Right cardiac atrium (tissue), 5 donors: ENCODE measurements at regions not wholly inside any gene's neighbourhood (a gene's known extent, or its start where the extent isn't known, plus 50 kb on each side); places are given as distances from the start of the nearest gene placed in this dataset.

ENCODE experiments used
- ATAC-seq, 2 donors: fragments of 200-7000 bp; cut with Tn5 transposase; one replicate each; pipeline versions ENCODE4 v1.8.0 to v1.9.1; 2020; ENCODE audit warnings: moderate library complexity in 2 of 2, mild to moderate bottlenecking in 1 of 2
- DNase-seq, 3 donors: peaks; one replicate each; pipeline ENCODE4 v3.0.0-alpha.2; 2020
- H3K27ac ChIP-seq: one replicate; pipeline ENCODE4 v1.5.1; 2013; ENCODE audit warnings: mild to moderate bottlenecking, low read length, control low read depth, moderate library complexity
- H3K27me3 ChIP-seq: one replicate; pipeline ENCODE4 v1.6.1; 2013; ENCODE audit not compliant: control insufficient read depth, insufficient read depth
- H3K4me1 ChIP-seq: one replicate; pipeline ENCODE4 v1.6.1; 2013; ENCODE audit warnings: low read length; ENCODE audit not compliant: control insufficient read depth, insufficient read depth
- H3K4me3 ChIP-seq: one replicate; pipeline ENCODE4 v1.5.1; 2013; ENCODE audit warnings: low read length, control low read depth
- H3K9me3 ChIP-seq: one replicate; pipeline ENCODE4 v1.6.1; 2013; ENCODE audit warnings: low read length; ENCODE audit not compliant: control insufficient read depth
- WGBS: extraction: QIAGEN DNeasy Blood & Tissue Kit; methylation state at CpG from one replicate; pipeline ENCODE4 v1.1.7; 2013; 5-methylcytosine and 5-hydroxymethylcytosine counted together
- intact Hi-C, 4 donors: fragments of 100-400 bp; cut with DNase I; formaldehyde crosslinking; loops; one replicate each; pipeline versions ENCODE4 v1.11.0 to v1.14.0; 2022 to 2023
- donor health status: healthy with polysubstance abuse.
- donor health status: DM: no; HTN: yes; CAD: no.
- donor health status: DM: no; HTN: no; CAD: no.
- donor health status: DM: no; HTN: yes; CAD: no; lungs with severe emphysema.
- donor health status: DM: yes; HTN: yes; CAD: no.

DNA sequence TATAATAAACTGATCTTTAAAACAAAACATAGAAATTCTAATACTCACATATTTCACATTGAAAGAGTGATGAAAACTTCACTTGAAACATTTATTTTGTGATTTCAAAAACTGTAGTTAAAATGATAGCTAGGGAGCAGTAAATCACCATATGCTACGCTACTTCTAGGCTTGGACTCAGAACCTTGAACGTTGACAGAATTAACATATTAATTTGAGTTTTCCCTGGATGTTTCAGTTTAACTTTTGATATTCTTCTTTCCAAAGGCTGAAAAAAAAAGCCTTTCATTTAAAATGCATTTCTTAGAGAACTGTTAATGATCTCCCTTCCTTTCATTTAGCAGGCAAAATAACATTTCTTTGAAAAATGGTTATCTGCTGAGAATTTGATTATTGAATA is 307.8 kb upstream of the SGCD start:
- intact Hi-C loops, result no loop called here
- 69% methylated on average over 2 of the region's 2 CpGs for WGBS
- no peak for ATAC-seq

DNA sequence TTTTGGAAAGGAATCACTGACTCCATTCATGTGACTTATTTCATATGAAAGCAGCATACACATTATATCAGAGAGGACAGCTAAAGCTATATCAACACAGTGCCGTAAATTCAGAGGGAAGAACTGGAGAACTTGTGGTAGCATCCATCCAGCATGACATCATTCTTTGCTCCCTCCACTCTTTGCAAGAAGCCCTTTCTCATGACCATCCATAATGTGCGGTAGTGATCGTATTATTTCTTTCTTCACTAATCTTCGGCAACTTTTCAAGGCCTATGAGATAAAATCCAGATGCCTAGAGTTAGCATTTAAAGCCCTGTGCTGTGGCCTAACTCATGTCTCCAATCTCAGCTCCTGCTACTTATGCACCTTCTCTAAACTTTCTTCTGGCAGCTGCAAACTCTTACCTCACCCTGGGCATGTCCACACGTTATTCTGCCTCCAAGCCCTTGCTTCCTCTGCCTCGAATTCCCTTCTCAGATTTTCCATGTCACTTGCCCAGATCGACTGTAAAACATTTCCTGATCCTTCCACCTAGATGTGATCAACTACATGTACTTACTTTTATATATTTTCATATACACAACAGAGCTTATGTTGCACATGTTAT is 307.3 kb upstream of the SGCD start:
- no peaks in the 10 kb centered on the region for H3K9me3 ChIP-seq
- no peak overlapping the region for H3K27ac ChIP-seq
- 49% methylated on average over 7 of the region's 7 CpGs for whole genome bisulfite sequencing
- ATAC-seq, result no peak
- no peaks in the 10 kb centered on the region for H3K27me3 ChIP-seq
- no peak for DNase-seq
- no peaks in the 10 kb centered on the region for H3K4me1 ChIP-seq
- intact Hi-C loops, result no loop called here
- no peak overlapping the region for H3K4me3 ChIP-seq

More for the DNA sequence above, 307.8 kb upstream of the SGCD start:
- Histone ChIP-seq H3K27ac (no peak overlapping the region), H3K27me3 (no peaks in the 10 kb centered on the region), H3K9me3 (no peaks in the 10 kb centered on the region), H3K4me1 (no peaks in the 10 kb centered on the region), H3K4me3 (no peak overlapping the region)
- DNase-seq, result no peak

- ATAC-seq, result no peak
- intact Hi-C loops, result no loop called here
- WGBS, result 65% methylated on average over 3 of the region's 3 CpGs
Measured at GRCh38 chr5:156020647-156021046, 306.3 kb upstream of the SGCD start.

GRCh38 chr5:156021866-156022265 is 305.1 kb upstream of the SGCD start:
- intact Hi-C loops, result no loop called here
- DNase-seq (no peak), ATAC-seq (no peak)
- WGBS, result 90% methylated on average over 1 of the region's 1 CpG
- H3K4me3 ChIP-seq, result no peak overlapping the region
- no peaks in the 10 kb centered on the region for H3K9me3 ChIP-seq
- H3K27ac ChIP-seq, result no peak overlapping the region
- peaks cover 1% of the 10 kb centered on the region for H3K4me1 ChIP-seq
- no peaks in the 10 kb centered on the region for H3K27me3 ChIP-seq

More at GRCh38 chr5:156020647-156021046, 306.3 kb upstream of the SGCD start:
- Histone ChIP-seq H3K4me1 (peaks cover 1% of the 10 kb centered on the region), H3K9me3 (no peaks in the 10 kb centered on the region), H3K27ac (no peak overlapping the region), H3K27me3 (no peaks in the 10 kb centered on the region), H3K4me3 (no peak overlapping the region)
- DNase-seq, result peak in 1 of 3 donors; percentile 42

DNA sequence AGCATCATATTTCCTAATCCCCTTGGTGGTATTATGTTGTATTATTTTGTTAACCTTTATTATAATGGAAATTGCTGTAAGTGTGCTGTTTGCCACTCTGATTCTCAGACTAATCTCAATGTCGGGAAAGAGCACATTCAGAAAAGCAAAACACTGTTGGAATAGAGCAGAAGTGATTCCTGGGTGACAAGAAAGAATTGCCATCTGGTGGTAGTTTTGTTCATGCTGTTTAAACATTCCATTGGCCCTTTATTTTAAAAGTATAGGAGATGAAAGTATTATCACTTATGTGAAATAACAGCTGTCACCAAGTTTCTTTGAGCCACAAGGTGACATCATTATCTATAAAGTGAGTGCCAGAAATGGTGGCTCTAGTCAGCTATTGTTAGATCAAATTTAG is 301.3 kb upstream of the SGCD start:
- H3K27ac ChIP-seq, result no peak overlapping the region
- WGBS, result 26% methylated on average over 1 of the region's 1 CpG
- H3K9me3 ChIP-seq, result no peaks in the 10 kb centered on the region
- no peaks in the 10 kb centered on the region for H3K27me3 ChIP-seq
- intact Hi-C loops, result no loop called here
- ATAC-seq (no peak), DNase-seq (no peak)
- H3K4me1 ChIP-seq, result peaks cover 1% of the 10 kb centered on the region
- no peak overlapping the region for H3K4me3 ChIP-seq

- no peaks in the 10 kb centered on the region for H3K4me1 ChIP-seq
- no peak overlapping the region for H3K4me3 ChIP-seq
- intact Hi-C loops, result no loop called here
- no peak for DNase-seq
- no peak overlapping the region for H3K27ac ChIP-seq
- 80% methylated on average over 1 of the region's 1 CpG for WGBS
- ATAC-seq, result no peak
- no peaks in the 10 kb centered on the region for H3K27me3 ChIP-seq
- H3K9me3 ChIP-seq, result no peaks in the 10 kb centered on the region
Measured at GRCh38 chr5:156031181-156031580, 295.8 kb upstream of the SGCD start.

DNA sequence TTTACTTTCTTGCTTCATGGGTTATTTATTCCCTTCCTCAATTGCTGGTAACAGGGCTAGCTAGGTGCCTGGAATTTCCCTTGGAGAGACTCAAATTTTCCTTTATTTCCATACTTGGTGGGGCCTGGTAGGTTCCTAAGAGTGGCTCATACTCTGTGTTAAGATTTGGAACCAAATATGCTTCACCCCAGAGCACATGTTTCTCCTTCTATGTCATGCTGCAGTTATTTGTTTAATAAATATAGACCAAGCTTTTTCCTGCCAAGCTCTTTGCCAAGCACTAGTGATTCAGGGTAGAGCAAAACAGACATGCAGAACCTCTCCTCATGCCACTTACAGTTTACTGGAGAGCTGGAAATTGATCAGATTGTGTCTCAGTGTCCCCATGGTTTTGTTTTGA is 290.3 kb upstream of the SGCD start:
- intact Hi-C loops, result no loop called here
- no peaks in the 10 kb centered on the region for H3K27me3 ChIP-seq
- peaks cover 2% of the 10 kb centered on the region for H3K4me1 ChIP-seq
- H3K9me3 ChIP-seq, result no peaks in the 10 kb centered on the region
- no peak overlapping the region for H3K27ac ChIP-seq
- no peak overlapping the region for H3K4me3 ChIP-seq
- DNase-seq (no peak), ATAC-seq (peak; percentile 40 to 52)

DNA sequence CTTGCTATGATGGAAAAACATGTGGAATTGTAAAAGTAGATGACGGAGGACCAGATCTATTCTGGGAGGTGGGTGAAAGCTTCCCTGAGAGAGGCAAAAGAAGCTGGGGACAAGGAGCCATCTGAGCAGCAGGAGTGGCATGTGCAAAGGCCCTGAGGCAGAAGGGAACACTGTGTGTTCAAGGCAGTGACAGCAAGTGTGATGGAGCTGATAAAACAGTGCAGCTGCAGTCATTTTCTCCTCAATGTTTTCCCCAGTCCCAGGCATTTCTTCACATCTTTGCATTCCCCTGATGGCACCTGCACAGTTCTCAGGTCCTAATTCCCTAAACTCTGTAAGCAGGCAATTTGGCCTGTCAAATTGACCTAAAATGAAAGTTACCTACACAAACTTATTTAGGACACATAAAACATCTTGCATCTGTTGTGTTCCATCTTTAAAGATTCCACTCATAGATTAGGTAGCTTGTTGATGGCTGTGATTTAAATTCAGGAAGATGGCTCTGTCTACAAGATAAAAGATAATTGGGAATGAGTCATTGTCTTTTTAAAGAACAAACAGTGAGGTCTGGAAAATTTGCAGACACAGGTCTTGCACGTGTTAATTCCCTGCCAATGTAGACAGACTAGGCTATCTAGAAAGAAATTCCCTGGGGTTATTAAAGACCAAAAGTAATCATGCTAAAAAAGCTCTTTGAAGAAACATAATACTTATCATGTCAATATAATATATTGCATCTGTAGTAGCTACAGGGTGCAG is 289.6 kb upstream of the SGCD start:
- ATAC-seq (no peak), DNase-seq (no peak)
- WGBS, result 56% methylated on average over 2 of the region's 2 CpGs
- Histone ChIP-seq H3K4me3 (no peak overlapping the region), H3K4me1 (peaks cover 2% of the 10 kb centered on the region), H3K27me3 (no peaks in the 10 kb centered on the region), H3K9me3 (no peaks in the 10 kb centered on the region), H3K27ac (no peak overlapping the region)
- intact Hi-C loops, result no loop called here

DNA sequence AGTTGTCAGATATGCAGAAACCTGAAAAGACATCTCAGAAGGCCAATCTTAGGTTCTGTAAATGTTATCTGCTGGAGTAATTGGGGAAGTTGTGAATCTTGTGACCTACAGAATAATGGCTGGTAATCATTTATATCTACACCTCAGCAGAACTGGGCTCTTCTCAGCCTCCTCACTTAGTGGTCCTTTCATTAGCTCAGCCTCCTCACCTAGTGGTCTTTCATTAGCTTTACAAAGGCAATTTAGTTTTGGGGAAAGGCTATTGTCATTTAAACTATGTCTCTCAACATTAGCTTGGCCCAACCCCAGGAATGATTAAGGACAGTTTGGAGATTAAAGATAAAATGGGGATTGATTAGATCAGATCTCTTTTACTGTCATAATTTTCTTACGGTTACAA is 284.2 kb upstream of the SGCD start:
- no peak for ATAC-seq
- intact Hi-C loops, result no loop called here
- 86% methylated on average over 1 of the region's 1 CpG for WGBS
- H3K27ac ChIP-seq, result no peak overlapping the region
- H3K4me3 ChIP-seq, result no peak overlapping the region
- no peak for DNase-seq
- H3K27me3 ChIP-seq, result no peaks in the 10 kb centered on the region
- no peaks in the 10 kb centered on the region for H3K9me3 ChIP-seq
- peaks cover 2% of the 10 kb centered on the region for H3K4me1 ChIP-seq

DNA sequence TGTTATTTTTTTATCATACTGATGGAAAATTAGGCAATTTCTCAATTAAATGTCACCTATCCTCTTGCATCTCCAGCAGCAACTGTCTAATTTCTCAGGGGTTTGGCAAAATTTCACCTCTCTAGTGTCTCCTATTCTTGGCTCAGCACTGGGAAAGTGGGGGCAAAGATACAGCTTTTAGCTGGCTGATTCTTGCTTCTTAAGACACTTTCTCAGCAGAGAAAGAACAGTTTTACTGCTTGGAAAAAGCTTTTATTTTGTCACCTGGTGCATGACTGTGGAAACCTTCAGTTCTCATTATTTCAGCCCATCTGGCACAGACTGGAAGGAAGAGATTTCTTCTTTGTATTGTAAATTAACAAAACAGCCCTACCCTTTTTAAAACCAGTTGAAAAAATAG is 283.6 kb upstream of the SGCD start:
- Histone ChIP-seq H3K4me1 (peaks cover 2% of the 10 kb centered on the region), H3K4me3 (no peak overlapping the region), H3K27me3 (no peaks in the 10 kb centered on the region), H3K9me3 (no peaks in the 10 kb centered on the region), H3K27ac (no peak overlapping the region)
- DNase-seq (no peak), ATAC-seq (no peak)
- intact Hi-C loops, result no loop called here

DNA sequence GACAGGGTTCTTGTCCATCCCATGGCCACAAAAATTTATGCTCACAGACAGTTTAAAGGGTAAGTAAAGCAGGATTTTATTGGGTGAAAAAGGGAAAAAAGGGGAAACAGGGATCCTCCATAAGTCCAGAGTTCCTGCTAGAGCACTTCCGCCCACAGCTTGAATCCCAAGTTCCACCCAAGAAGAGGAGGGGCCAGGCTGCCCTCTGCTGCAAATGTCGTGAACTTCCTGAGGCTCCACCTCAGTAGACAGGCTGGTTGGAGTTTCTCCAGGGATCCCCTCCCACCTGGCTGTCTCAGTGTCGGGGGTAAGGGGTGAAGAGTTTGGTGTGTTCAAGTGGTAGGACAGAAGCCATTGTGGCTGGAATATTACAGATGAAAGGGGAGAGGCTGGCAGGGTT is 275.0 kb upstream of the SGCD start:
- intact Hi-C loops, result no loop called here

More for the DNA sequence above, 275.0 kb upstream of the SGCD start:
- Histone ChIP-seq H3K4me1 (no peaks in the 10 kb centered on the region), H3K9me3 (no peaks in the 10 kb centered on the region), H3K27ac (no peak overlapping the region), H3K4me3 (no peak overlapping the region), H3K27me3 (no peaks in the 10 kb centered on the region)
- ATAC-seq, result no peak
- WGBS, result 56% methylated on average over 3 of the region's 3 CpGs
- DNase-seq, result peak in 1 of 3 donors; percentile 15
